Neutrophil (primary cell): ENCODE measurements at regions not wholly inside any gene's neighbourhood (a gene's known extent, or its start where the extent isn't known, plus 50 kb on each side); places are given as distances from the start of the nearest gene placed in this dataset.

Source experiments
- H3K27ac ChIP-seq: fragments of 200-600 bp; sonication (generic); 2 replicates; pipeline ENCODE4 v1.5.1; 2016; ENCODE audit warnings: mild to moderate bottlenecking, moderate library complexity
- H3K27me3 ChIP-seq: fragments of 200-600 bp; sonication (generic); 2 replicates; pipeline ENCODE4 v1.6.0; 2016; ENCODE audit warnings: mild to moderate bottlenecking
- H3K36me3 ChIP-seq: fragments of 200-600 bp; sonication (generic); 2 replicates; pipeline ENCODE4 v1.5.1; 2017
- H3K4me1 ChIP-seq, 2 experiments: fragments of 200-600 bp in 1 of 2; sonication (generic) in 1 of 2; 1 replicate in 1 of 2; 2 replicates in 1 of 2; pipeline versions ENCODE4 v1.5.1 to v1.6.1; 2013 to 2016; ENCODE audit warnings: low read depth in 1 of 2, low read length in 1 of 2, mild to moderate bottlenecking in 1 of 2, moderate library complexity in 1 of 2; ENCODE audit not compliant: control insufficient read depth in 1 of 2, insufficient read depth in 1 of 2
- H3K4me3 ChIP-seq, 2 experiments: fragments of 200-600 bp in 1 of 2; sonication (generic) in 1 of 2; 1 replicate in 1 of 2; 2 replicates in 1 of 2; pipeline ENCODE4 v1.5.1; 2013 to 2016; ENCODE audit warnings: low read depth in 1 of 2, low read length in 1 of 2, mild to moderate bottlenecking in 1 of 2, moderate library complexity in 1 of 2
- H3K9me3 ChIP-seq: fragments of 200-600 bp; sonication (generic); 2 replicates; pipeline ENCODE4 v1.5.1; 2016
- CTCF ChIP-seq: fragments of 200-600 bp; sonication (generic); IDR thresholded peaks from 2 replicates; pipeline ENCODE4 v1.5.1; 2016; ENCODE audit warnings: antibody characterized with exemption

DNA sequence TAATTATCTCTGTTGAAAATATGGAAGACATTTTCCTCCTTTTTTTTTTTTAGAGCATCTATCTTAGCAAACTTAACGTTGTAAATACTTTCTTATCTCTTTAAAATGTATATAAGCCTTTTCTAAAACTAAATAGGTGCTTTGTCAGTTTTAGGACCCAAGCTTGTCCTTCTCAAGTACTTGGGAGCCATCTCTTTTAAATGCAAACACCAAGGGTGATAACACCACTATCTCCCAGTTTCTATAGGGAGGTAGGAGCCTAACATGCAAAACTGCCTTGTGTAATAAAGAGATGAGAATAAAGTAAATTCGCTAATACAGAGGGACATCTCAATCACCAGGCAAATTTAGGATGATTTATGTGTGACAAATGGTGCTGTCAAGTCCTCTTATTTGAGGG, 157.0 kb upstream of the FAM83B start:
- H3K27ac ChIP-seq, result no peak overlapping the region
- no peak overlapping the region for H3K4me3 ChIP-seq
- H3K27me3 ChIP-seq, result no peaks in the 10 kb centered on the region
- no peak for TF ChIP-seq CTCF
- H3K36me3 ChIP-seq, result no peaks in the 10 kb centered on the region
- H3K4me1 ChIP-seq, result no peaks in the 10 kb centered on the region
- H3K9me3 ChIP-seq, result no peaks in the 10 kb centered on the region

DNA sequence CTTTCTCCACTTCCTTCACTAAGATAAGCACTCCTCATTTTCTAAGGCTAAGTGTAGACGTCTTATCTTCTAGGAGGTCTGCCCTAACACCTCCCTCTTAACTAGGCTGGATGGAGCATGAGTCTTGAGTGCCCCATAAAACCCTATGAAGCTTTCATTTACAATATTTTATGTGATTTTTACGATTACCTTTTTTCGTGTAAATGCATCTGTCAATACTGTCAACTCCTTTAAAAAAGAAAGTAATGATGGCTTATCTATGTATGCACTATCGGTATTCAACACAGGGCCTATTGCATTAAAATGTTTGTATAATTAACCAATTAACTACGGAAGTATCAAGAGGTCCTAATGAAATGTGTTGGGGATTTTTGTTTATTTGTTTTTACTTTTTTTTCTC, 156.0 kb upstream of the FAM83B start:
- H3K4me1 ChIP-seq, result no peaks in the 10 kb centered on the region
- no peaks in the 10 kb centered on the region for H3K9me3 ChIP-seq
- H3K27ac ChIP-seq, result no peak overlapping the region
- no peak for TF ChIP-seq CTCF
- H3K27me3 ChIP-seq, result no peaks in the 10 kb centered on the region
- no peak overlapping the region for H3K4me3 ChIP-seq
- H3K36me3 ChIP-seq, result no peaks in the 10 kb centered on the region

GRCh38 chr6:54694928-54695532, 151.5 kb upstream of the FAM83B start:
- H3K4me3 ChIP-seq, result no peak overlapping the region
- H3K36me3 ChIP-seq, result no peaks in the 10 kb centered on the region
- H3K9me3 ChIP-seq, result no peaks in the 10 kb centered on the region
- no peaks in the 10 kb centered on the region for H3K27me3 ChIP-seq
- H3K27ac ChIP-seq, result no peak overlapping the region
- TF ChIP-seq CTCF, result no peak
- H3K4me1 ChIP-seq, result no peaks in the 10 kb centered on the region

DNA sequence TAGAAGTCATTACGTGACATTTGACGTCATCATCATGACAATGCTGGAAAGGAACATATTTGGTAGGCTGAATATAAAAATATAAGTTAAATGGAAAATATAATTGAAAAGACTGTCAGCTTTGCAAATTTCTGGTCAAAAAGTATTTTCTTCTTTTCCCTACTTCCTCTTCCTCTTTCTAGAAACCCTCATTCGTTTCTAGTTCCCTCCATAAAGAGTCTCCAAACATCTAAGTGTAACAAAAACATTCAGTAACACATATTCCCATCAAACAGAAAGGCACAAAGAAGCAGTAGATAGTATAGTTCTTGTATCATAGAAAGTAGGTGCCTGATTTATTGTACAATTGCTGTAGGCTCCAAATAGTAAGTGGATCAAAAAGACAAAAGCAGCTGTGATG, 150.8 kb upstream of the FAM83B start:
- Histone ChIP-seq H3K36me3 (no peaks in the 10 kb centered on the region), H3K27ac (no peak overlapping the region), H3K4me3 (no peak overlapping the region), H3K9me3 (no peaks in the 10 kb centered on the region), H3K27me3 (no peaks in the 10 kb centered on the region), H3K4me1 (no peaks in the 10 kb centered on the region)
- TF ChIP-seq CTCF, result no peak

GRCh38 chr6:54697424-54697823, 149.1 kb upstream of the FAM83B start:
- TF ChIP-seq CTCF, result no peak

GRCh38 chr6:54698974-54699373, 147.6 kb upstream of the FAM83B start:
- Histone ChIP-seq H3K27ac (no peak overlapping the region), H3K9me3 (no peaks in the 10 kb centered on the region), H3K4me1 (no peaks in the 10 kb centered on the region), H3K4me3 (no peak overlapping the region), H3K36me3 (no peaks in the 10 kb centered on the region), H3K27me3 (no peaks in the 10 kb centered on the region)
- no peak for TF ChIP-seq CTCF

More at GRCh38 chr6:54697424-54697823, 149.1 kb upstream of the FAM83B start:
- Histone ChIP-seq H3K4me3 (no peak overlapping the region), H3K4me1 (no peaks in the 10 kb centered on the region), H3K27me3 (no peaks in the 10 kb centered on the region), H3K9me3 (no peaks in the 10 kb centered on the region), H3K36me3 (no peaks in the 10 kb centered on the region), H3K27ac (no peak overlapping the region)
